Progenitor cell of endocrine pancreas (in vitro differentiated cells): ENCODE measurements at regions not wholly inside any gene's neighbourhood (a gene's known extent, or its start where the extent isn't known, plus 50 kb on each side); places are given as distances from the start of the nearest gene placed in this dataset.

Experiments used
- DNase-seq: peaks from one replicate; pipeline ENCODE4 v3.0.0; 2021; ENCODE audit warnings: low spot score; ENCODE audit not compliant: unreplicated experiment
- H3K27ac Mint-ChIP-seq: 2 replicates; pipeline ENCODE4 v1.8.0; 2021; ENCODE audit warnings: mild to moderate bottlenecking, moderate library complexity, mixed read lengths
- H3K27me3 Mint-ChIP-seq: 2 replicates; pipeline ENCODE4 v1.8.0; 2021; ENCODE audit warnings: mixed read lengths
- H3K36me3 Mint-ChIP-seq: 2 replicates; pipeline ENCODE4 v1.8.0; 2022; ENCODE audit warnings: mixed read lengths; ENCODE audit not compliant: insufficient read depth
- H3K4me1 Mint-ChIP-seq: 2 replicates; pipeline ENCODE4 v1.8.0; 2021; ENCODE audit warnings: low read depth, mixed read lengths
- H3K4me3 Mint-ChIP-seq: 2 replicates; pipeline ENCODE4 v1.8.0; 2021; ENCODE audit warnings: low read depth, mild to moderate bottlenecking, moderate library complexity, mixed read lengths
- H3K9me3 Mint-ChIP-seq: 2 replicates; pipeline ENCODE4 v1.8.0; 2021; ENCODE audit warnings: low read depth, mixed read lengths
- CTCF ChIP-seq: fragments of 200-600 bp; sonication (generic); IDR thresholded peaks from one replicate; pipeline ENCODE4 v1.5.0; 2021; ENCODE audit warnings: antibody characterized with exemption, mild to moderate bottlenecking; ENCODE audit not compliant: unreplicated experiment

DNA sequence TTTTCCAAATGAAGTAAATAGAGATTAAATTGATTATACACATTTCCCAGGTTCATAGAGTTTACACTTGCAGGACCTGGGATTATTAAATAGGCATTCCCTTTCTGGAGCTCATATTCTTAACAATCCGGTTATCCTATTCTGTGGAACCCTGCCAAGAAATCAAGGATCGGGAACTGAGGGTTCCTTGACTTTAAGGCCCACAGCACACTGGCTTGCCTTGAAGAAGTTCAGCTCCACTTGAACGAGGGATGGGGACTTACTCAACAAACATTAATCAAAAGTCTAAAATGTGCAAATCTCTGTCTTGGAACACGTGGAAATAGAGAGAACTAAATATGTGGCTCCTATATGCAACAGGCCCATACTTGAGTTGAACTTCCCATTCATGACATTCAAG, 142.3 kb upstream of the RGPD4 start:
- H3K36me3 Mint-ChIP-seq: no peaks in the 10 kb centered on the region
- H3K4me1 Mint-ChIP-seq: no peaks in the 10 kb centered on the region
- no peak overlapping the region for H3K27ac Mint-ChIP-seq
- DNase-seq: no peak
- no peak overlapping the region for H3K4me3 Mint-ChIP-seq
- no peaks in the 10 kb centered on the region for H3K9me3 Mint-ChIP-seq
- TF ChIP-seq CTCF: no peak
- no peaks in the 10 kb centered on the region for H3K27me3 Mint-ChIP-seq

DNA sequence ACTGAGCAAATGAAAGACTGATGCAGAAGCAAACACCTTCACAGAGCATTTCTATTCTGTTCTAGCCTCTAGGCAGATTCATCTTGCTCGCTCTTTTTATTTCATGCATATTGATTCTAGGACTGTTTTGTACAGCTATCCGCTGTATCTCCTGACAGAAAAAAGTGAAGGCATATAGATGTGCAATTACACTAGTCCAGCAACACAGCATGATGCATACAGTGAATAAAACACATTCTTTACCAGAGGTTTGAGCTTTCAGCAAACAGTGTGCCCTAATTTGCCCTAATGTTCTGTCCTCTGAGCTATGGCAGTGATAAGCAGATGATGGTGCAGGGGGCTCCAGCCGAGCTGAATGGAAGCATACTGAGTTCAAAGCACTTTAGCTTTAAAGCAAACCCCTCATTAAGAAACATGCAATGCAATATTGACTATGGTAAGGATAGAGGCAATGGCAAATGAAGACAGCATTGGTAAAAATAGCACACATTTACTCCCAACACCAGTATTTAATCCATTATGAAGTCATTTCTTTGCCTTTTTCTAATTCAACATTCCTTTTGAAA, 141.2 kb upstream of the RGPD4 start:
- DNase-seq: no peak
- no peaks in the 10 kb centered on the region for H3K9me3 Mint-ChIP-seq
- H3K4me3 Mint-ChIP-seq: no peak overlapping the region
- H3K36me3 Mint-ChIP-seq: no peaks in the 10 kb centered on the region
- H3K27ac Mint-ChIP-seq: no peak overlapping the region
- no peak for TF ChIP-seq CTCF
- no peaks in the 10 kb centered on the region for H3K4me1 Mint-ChIP-seq
- H3K27me3 Mint-ChIP-seq: no peaks in the 10 kb centered on the region

DNA sequence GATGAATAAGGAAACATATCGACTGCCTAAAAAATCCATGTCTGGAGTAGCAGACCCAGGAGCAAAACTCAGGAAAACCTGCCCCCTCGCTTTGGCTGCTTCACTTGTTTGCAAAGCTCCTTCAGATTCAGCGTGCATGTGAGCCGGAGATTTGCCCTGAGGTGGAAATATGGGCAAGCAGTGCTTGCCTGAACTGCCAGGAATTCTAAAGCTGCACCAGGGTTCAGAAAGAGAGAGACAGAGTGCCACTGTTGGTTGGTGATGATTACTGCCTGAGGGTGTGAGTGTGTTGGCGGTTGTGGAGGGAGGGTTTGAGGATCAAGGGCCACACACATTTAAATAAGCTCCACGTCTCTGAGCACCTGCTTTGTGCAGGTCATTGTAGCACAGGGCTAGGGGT, 139.6 kb upstream of the RGPD4 start:
- DNase-seq: no peak
- H3K4me3 Mint-ChIP-seq: no peak overlapping the region
- no peaks in the 10 kb centered on the region for H3K9me3 Mint-ChIP-seq
- no peak for TF ChIP-seq CTCF
- H3K36me3 Mint-ChIP-seq: no peaks in the 10 kb centered on the region
- H3K27ac Mint-ChIP-seq: no peak overlapping the region
- no peaks in the 10 kb centered on the region for H3K27me3 Mint-ChIP-seq
- H3K4me1 Mint-ChIP-seq: no peaks in the 10 kb centered on the region

GRCh38 chr2:107688135-107688534, 138.6 kb upstream of the RGPD4 start:
- Mint-ChIP-seq H3K36me3 (no peaks in the 10 kb centered on the region), H3K27ac (no peak overlapping the region), H3K9me3 (no peaks in the 10 kb centered on the region), H3K4me1 (no peaks in the 10 kb centered on the region), H3K27me3 (no peaks in the 10 kb centered on the region), H3K4me3 (no peak overlapping the region)
- no peak for TF ChIP-seq CTCF
- DNase-seq: no peak

GRCh38 chr2:107693604-107694003, 133.1 kb upstream of the RGPD4 start:
- Mint-ChIP-seq H3K27ac (no peak overlapping the region), H3K4me1 (no peaks in the 10 kb centered on the region), H3K9me3 (no peaks in the 10 kb centered on the region), H3K27me3 (no peaks in the 10 kb centered on the region), H3K36me3 (no peaks in the 10 kb centered on the region), H3K4me3 (no peak overlapping the region)
- DNase-seq: no peak
- TF ChIP-seq CTCF: no peak
